Erythroblast (primary cell): ENCODE measurements at regions not wholly inside any gene's neighbourhood (a gene's known extent, or its start where the extent isn't known, plus 50 kb on each side); places are given as distances from the start of the nearest gene placed in this dataset.

ENCODE experiments used
- DNase-seq, 2 experiments: peaks; one replicate each; lab custom pipeline; 2025; lab: John Stamatoyannopoulos, UW
- GATA1 ChIP-seq: IDR thresholded peaks from 2 replicates; pipeline ENCODE4 v1.6.1; 2011; ENCODE audit warnings: low read depth, mild to moderate bottlenecking, control low read depth, low read length, moderate library complexity
- POLR2A ChIP-seq: IDR thresholded peaks from 2 replicates; pipeline ENCODE4 v1.6.1; 2011; ENCODE audit warnings: mild to moderate bottlenecking, low read length

DNA sequence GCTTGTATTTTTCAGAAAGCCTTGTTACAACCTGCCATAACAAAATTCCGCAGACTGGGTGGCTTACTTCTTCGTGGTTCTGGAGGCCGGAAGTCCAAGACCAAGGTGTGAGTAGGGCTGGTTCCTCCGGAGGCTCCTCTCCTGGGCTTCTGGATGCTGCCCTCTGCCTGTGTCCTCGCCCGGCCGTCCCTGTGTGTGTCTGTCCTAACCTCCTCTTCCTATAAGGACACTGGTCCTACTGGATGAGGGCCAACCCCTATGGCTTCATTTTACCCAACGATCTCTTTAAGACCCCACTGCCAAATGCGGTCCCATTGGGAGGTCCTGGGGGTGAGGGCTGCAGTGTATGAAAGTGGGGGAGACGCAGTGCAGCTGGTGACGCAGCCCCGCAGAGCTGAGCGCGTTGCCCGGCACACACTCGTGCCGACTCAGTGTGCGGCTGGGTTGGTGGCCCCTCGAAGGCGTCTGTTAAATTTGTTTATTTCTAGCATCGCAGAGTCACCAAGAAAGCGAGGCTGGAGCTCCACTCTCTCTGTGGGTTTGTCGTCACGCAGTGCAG lies 116.7 kb downstream of the SOX1 start:
- no peak for DNase-seq
- no peak for TF ChIP-seq POLR2A
- no peak for TF ChIP-seq GATA1

DNA sequence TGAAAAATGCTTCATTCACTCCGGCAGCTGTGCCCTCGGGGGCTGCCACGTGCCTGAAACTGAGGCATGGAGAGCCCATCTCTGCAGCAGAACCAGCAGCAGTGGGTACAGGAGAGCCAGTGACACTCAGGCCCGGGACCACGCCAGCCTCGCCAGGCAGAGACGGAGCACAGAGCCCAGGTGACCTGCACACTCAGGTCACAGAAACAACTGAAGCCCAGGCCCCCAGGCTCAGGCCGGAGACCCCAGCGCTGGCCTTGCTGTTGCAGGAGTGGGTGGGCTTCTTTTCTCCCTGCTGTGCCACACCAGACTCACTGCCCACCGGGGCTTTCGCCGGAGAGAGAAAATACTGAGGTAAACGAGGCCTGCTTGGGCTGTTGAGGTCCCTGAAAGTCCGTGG lies 117.3 kb downstream of the SOX1 start:
- DNase-seq: no peak
- TF ChIP-seq GATA1 (no peak), POLR2A (no peak)

DNA sequence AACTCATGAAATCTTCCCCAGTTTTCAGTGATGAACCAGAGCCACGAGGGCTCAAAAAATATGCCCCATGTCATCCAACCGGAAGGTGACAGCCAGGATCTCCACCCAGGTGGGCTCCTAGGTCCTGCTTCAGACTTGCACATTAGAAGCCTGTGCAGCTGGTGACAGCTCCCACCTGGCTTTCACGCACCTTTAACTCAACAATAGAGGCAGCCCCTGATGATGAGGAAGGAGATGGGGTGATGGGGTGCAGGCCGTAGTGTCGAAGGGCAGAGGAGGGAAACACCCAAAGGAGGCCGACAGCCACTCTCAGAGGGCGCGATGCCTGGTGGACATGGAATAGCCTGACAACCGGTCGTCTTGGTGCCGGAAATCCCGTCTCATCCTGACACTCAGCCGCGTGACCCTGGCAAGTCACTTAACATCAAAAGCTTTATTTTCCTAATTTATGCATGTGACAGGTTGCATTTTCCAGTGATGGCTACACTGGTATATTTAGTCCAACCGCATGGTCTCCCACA lies 118.0 kb downstream of the SOX1 start:
- no peak for TF ChIP-seq GATA1
- TF ChIP-seq POLR2A: no peak
- no peak for DNase-seq

DNA sequence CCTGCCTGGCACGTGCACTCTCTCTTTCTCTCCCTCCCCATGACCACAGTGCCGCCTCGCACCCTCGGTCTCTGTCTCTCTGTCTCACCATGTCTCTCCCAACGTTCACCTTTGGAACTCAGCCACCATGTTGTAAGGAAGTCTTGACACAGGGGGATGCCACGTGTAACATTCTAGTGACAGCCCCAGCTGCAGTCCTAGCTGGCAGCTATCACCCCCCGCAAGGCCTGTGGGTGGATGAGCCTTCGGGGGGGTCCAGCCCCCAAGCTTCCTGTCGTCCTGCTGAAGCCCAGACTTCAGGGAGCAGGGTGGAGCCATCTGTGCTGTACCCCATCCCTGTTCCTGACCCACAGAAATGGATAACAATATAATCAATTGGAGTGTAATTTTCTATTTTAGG lies 118.5 kb downstream of the SOX1 start:
- DNase-seq: no peak
- no peak for TF ChIP-seq POLR2A
- TF ChIP-seq GATA1: no peak

DNA sequence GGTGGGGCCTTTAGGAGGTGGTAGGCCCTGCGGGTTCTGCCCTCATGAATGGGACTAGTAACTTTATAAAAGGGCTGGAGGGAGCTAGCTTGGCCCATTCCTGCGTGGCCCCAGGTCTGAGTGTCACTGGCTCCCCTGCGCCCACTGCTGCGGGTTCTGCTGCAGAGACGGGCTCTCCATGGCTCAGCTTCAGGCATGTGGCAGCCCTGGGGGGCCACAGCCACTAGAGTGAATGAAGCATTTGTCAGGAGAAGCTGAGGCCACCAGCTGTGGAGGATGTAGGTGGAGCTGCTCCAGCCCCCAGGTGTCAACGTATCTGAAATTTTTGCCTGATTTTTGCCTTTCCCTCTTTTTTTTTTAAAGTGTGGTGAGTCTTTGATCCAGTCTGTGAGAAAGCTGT lies 119.1 kb downstream of the SOX1 start:
- DNase-seq: no peak
- no peak for TF ChIP-seq POLR2A

DNA sequence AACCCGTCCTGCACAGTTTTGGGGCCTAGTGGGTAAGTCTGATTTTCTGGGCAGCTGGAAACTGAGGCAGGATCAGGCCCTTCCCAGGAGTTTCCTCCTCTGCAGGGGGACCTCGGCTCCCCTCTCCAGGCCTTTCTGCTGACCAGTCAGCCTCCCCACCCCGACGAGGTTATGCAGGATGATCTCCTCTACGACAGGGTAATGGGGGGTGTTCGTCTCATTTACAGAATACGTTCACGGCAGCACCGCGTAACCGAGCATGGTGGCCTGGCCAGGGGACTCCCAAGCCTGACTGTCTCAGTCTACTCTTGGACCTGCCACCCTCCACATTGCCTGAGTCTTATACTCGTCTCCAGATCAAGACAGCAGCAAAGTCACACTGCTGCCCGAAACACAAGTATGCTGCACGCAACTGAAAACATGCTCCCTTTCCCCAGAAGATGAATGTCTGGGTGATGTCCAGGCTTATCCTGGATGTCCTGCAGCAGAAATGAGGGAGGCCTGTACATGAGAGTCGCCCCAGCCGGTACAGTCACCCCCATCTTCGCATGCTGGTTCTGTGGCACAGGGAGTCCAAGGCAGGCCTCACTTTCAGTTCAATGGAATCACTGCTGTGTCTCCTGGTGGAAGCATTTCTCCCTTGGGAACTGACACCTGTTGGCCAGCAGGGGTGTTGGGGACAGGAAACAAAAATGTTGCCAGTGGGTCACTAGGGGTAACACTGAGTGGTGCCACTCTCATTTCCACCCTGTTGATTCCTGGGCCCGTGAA lies 120.8 kb downstream of the SOX1 start:
- DNase-seq: no peak
- TF ChIP-seq GATA1 (no peak), POLR2A (no peak)

DNA sequence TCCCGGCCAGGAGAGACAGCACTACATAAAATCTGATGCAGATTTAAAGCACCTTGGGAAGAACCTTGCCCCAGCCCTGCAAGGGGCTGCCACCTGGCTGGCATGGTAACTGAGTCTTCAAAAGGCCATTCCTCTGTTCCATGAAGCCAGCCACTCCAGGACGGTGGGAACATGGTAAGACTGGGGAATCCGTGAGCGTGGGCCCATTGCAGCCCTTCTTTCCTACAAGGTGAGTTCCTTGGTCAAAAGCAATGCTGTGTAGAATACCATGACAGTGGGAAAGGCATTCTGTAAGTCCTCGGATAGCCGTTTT lies 121.3 kb downstream of the SOX1 start:
- no peak for TF ChIP-seq GATA1
- TF ChIP-seq POLR2A: no peak
- DNase-seq: no peak

DNA sequence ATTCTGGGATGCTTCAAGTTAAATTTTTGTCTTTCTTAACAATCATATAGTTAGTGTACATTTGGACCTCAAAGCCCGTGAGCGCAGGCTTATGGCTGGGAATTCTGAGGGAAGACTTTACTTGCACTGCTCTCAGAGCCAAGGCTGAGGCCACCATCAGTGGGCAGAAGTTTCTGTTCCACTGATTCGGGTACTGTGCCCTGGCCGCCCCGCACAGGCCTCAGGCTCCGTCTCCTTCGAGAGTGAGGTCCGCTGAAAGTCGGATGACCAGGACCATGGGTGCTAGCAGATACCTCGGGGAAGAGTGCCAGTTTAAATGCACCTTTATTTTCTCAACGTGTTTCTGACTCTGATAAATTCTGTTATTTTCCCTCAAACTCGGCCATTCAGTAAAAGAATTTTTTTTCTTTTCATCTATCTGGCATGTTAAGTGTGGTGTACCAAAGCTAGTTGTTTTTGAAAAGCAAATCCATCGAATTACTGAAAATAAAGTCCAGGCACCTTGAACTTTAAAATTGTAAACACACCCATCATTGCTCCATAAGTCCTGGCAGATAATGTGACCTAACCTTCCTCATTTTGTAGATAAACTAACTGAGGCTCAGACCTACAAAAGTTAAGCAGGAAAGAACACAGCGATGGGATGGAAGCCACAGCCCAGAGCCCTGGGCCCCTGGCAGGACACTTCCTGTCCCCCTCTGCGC lies 126.7 kb downstream of the SOX1 start:
- no peak for DNase-seq
- no peak for TF ChIP-seq GATA1
- no peak for TF ChIP-seq POLR2A

DNA sequence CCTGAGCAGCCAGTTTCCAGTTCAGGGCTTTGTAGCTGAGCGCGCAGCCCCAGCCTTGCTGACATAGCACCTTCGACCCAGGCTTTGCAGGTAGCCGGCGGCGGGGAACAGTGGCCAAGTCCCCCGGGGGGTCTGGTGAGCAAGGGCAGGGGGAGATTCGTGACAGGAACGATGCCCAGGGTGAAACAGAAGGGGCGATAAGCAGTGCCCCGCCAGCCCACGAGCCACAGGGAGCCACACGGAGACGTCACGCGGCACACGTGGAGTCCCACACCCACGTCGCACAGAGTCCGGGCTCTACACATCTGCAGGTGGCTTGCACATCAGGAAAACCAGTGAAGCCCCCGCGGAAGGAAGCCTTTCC lies 127.2 kb downstream of the SOX1 start:
- TF ChIP-seq GATA1 (no peak), POLR2A (no peak)
- no peak for DNase-seq

DNA sequence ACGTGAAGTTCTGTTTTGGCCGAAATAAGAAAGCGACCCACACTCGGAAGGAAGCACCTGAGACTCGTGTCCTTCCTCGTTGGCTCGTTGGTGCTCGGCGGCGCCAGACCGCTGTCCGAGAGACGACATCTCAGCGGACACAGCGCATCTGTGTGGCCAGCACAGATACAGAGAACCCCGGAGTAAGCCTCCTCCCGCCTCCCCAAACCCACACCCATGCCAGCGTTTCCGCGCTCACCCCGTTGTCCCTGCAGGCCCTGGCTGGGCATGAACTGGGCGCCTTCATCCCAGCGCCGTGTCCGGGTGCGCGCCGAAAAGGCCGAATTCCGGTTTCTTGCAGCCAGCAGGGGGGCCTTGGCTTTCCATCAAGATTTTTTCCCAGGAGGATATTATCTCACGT lies 127.6 kb downstream of the SOX1 start:
- TF ChIP-seq GATA1 (no peak), POLR2A (no peak)
- DNase-seq: no peak

DNA sequence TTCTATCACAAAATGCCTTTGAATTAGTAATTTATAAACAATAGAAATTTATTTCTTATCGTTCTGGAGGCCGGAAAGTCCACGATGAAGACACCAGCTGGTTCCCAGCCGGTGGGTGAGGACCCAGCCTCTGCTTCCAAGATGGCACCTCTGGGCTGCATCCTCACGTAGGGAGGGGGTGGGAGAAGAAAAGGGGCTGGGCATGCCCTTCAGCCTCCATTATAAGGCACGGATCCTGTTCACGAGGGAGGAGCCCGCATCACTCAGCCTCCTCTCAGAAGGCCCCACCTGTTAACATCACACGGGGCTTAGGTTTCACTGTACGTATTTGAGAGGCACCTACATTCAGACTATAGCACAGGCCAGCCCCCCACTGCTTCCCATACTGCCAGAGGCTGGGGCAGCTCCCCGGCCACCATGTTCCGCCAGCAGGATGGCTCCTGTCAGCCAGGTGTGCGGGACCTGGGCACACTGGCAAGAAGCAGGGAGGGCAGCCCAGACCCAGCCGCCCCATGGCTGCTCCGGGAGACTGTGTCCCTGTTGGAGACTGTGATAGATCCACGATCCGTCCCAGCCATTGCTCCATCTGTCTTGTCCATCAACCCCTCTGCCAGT lies 131.6 kb downstream of the SOX1 start:
- no peak for DNase-seq
- TF ChIP-seq POLR2A: no peak
- TF ChIP-seq GATA1: no peak

DNA sequence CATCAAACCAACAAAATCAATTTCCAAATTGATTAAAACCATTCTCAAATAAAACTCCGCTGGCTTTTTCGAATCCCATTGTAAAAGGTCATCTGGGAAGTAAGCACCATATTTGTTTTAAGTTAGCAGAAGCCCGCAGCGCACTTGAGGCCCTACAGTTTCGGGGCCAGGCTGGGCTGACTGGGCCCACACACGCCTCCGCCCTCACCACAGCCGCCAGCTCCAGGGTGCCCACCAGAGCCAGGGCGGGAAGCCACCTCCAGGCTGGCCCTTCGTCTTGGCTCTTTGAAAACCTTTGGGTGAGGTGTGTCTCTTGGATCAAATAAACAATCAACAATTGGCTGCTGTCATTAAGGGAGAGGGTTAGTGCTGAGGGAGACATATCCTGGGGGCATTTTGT lies 133.3 kb downstream of the SOX1 start:
- no peak for DNase-seq
- TF ChIP-seq GATA1 (no peak), POLR2A (no peak)

DNA sequence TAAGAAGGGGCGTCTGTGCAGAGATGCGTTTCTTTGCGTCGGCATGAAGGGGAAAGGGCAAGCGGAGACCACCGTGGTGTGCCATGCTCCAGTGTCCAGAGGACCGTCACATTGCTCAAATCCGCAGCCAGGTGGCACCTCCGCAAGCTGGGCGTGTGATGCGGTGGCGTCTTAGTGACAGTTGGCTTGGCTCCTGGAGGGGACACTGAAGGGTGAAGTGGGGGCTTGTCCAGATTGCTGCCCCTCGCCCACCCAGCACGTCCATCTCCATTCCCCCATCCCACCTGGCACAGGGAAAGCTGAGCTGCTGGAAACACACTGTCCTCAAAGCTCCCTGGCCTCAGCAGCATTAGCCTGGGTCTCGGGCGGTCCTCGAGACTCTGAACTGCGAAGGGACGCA lies 135.3 kb downstream of the SOX1 start:
- TF ChIP-seq POLR2A: no peak
- no peak for TF ChIP-seq GATA1
- no peak for DNase-seq

DNA sequence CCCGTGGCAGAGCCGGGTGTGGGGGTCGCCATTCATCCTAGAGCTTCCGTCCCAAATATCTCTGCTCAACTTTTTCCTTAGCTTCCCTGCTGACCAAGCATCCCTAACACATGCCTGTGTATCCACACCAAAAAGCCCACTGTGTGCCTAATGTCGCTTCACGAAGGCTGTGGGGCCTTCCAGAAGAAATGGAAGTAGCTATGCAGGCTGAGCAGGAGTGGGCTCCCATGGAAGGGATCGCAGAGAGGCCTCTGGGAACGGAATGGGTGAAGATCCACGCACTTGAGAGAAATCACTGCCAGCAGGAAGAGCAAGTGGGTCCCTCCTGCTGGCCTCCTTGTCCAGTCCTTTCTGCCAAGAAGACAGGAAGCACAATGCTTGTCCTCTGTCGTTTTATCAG lies 136.0 kb downstream of the SOX1 start:
- no peak for TF ChIP-seq GATA1
- no peak for TF ChIP-seq POLR2A
- no peak for DNase-seq
